Left cardiac atrium (tissue), 4 donors: ENCODE measurements at regions not wholly inside any gene's neighbourhood (a gene's known extent, or its start where the extent isn't known, plus 50 kb on each side); places are given as distances from the start of the nearest gene placed in this dataset.
A peak's percentile ranks its signal among the peaks of the same experiment; 100 is the strongest.

ENCODE experiments used
- ATAC-seq, 2 donors: fragments of 200-7000 bp; cut with Tn5 transposase; one replicate each; pipeline ENCODE4 v1.9.1; 2020; ENCODE audit warnings: mild to moderate bottlenecking in 2 of 2, moderate library complexity in 2 of 2
- DNase-seq: peaks from one replicate; pipeline ENCODE4 v3.0.0-alpha.2; 2020
- intact Hi-C, 2 donors: fragments of 100-400 bp; cut with DNase I; formaldehyde crosslinking; loops; one replicate each; pipeline versions ENCODE4 v1.14.1 to v1.15.1; 2022 to 2023
- donor health status: DM: no; HTN: yes; CAD: no.
- donor health status: DM: no; HTN: yes; CAD: no; lungs with severe emphysema.
- donor health status: DM: yes; HTN: yes; CAD: no.
- donor health status: Dilated cardiomyopathy.

DNA sequence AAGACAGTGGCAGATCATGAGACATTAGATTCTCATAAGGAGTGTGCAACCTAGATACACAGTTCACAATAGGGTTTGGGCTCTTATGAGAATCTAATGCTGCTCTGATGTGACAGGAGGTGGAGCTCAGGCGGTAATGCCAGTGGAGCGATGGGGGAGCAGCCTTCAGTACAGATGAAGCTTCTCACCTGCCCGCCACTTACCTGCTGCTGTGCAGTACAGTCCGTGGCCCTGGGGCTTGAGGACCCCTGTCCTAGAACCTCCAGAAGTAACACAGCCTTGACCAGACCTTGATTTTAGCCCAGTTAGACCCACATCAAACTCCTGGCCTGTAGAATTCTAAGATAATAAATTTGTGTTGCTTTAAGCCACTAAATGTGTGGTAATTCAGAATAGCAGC is 215.1 kb upstream of the MIR17HG start:
- DNase-seq = no peak
- ATAC-seq = no peak
- intact Hi-C loops = loop anchor here (2.0 to 10.0 kb wide), 2 partner anchors 52 to 56 kb away; no protein-coding TSS in a partner anchor

DNA sequence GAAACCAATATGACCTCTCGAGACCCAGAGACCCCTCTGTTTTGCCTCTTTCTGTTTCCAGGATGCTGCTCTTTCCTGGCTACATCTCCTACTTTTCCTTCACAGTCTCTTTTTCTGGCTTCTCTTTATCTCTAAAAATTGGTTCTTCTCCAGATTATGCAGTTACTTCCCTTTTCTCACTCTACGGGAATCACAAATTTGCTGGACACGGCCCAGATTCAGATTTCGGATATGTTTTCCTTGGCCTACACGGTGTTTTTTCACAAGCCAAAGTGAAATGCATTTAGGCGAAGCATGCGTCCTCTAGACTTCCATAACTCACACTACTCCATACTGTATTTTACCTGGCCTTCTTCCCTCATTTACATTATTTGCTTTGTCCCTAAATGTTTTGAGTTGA is 214.7 kb upstream of the MIR17HG start:
- DNase-seq (no peak), ATAC-seq (peak; percentile 68 to 83)
- intact Hi-C loops = loop anchor here (2.0 to 10.0 kb wide), 2 partner anchors 52 to 56 kb away; no protein-coding TSS in a partner anchor

DNA sequence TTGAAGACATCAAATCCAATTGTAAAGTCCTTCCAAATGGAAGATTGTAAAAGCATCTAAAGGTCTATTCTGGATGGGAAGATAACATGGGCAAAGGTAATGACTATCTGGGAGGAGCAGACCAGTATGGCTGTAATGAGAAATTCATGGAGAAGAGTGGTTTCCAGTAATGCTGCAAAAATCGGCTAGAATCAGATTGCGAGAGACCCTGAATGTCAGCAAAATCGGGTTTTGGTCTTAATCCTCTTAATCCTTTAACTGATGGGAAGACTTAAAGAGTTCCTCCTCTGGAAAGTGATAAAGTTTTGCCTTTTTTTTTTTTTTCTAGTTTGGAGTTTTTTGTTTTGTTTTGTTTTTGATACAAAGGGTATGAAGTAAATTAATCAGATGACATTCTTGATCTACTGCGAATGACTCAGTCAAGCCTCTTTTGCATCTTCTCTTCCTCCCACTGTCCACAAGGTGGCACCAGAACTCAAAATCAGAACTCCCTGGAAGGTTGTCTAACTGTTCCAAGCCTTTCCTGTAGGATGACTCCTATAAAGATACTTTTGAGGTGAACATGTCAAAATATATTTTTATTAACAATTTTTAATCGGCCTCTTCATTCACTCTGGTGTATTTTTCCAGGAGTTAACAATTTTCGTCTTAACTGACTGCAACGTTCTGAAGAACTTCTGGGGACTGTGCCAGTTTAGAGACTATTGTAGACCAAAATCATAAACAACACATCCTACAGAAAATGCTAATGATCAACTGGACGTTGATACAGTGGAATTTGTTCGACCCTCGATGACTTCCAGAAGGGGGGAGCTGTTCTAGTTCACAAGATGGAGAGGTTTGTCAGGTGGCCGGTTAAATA is 213.3 kb upstream of the MIR17HG start:
- peak; percentile 74 to 93 for ATAC-seq
- intact Hi-C loops = loop anchor here (2.0 to 10.0 kb wide), 2 partner anchors 51 to 55 kb away; no protein-coding TSS in a partner anchor
- DNase-seq = no peak

DNA sequence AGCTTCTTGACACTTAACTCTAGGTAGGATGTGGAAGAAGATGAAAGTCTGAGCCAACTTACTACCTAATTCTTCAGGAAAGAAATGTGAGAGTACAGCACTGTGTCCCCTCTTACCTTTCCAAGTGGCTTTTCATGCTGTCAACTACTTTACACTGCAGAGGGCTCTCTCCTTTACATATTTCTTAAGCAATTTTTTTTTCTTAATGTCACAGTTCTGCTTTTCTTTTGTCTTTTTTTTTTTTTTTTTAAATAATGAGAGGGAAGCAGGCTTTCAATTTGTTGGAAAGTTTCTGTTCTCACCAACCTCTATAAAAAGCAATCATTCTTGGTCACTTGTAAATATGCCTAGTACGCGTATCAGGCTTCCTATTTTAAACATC is 212.7 kb upstream of the MIR17HG start:
- DNase-seq = no peak
- intact Hi-C loops = loop anchor here in 1 of 2 donors (10.0 kb wide), 1 partner anchor 50 kb away; no protein-coding TSS in a partner anchor
- ATAC-seq = no peak

DNA sequence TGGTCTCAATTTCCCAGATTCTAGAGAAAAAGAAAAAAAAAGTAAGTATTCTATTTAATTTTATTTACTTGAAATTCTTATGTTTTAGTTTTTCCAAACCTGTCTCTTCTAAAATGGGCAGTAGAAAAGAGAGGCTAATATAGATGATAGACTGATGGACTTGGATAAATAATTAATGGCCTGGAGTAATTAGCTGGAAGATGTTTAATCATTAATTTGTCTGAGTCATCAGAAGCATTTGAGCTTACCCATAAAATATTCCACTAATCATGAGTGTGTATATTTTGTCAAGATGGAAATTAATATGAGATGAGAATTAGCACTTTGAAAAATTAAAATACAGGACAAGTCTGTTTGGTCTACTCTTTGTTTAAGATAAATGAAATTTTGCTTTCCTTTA is 212.1 kb upstream of the MIR17HG start:
- ATAC-seq (no peak), DNase-seq (no peak)
- intact Hi-C loops = loop anchor here in 1 of 2 donors (10.0 kb wide), 1 partner anchor 49 kb away; no protein-coding TSS in a partner anchor

DNA sequence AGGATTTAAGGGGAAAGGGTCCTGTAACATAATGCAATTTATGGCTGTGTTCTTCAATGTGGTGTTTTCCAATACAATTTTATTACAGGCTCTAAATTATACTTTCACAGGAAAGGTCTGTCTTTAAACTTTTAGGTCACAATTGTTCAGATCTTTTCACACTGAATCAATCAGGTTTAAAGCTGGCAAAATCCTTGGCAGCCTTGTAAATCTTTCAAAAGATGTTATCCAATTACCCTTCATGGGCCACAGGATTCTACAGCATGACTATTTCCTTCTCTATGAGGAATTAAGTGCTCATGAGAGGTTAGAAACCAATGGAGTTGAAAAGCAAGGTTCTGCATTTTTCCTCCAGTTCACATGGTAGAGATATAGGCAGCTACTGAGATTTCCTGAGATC is 211.5 kb upstream of the MIR17HG start:
- no peak for DNase-seq
- ATAC-seq = no peak
- intact Hi-C loops = loop anchor here in 1 of 2 donors (10.0 kb wide), 1 partner anchor 49 kb away; no protein-coding TSS in a partner anchor

DNA sequence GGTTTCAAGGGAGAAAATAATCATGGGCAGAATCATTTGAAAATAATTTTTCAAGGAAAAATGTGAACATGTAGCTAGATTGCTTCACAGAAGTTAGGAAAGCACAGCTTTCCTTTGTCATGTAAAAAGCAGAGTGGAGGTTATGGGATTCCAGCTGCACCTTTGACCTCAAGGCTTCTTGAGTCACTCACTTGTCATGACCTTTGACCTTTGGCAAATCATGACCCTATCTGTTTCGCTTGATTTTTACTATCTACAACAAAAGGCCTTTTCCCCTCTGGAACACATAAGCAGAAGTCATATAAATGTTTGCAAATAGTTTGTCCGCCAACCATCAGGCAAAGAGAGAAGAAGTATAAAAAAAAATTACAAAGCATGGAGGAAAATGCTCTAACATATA is 210.7 kb upstream of the MIR17HG start:
- no peak for DNase-seq
- no peak for ATAC-seq
- intact Hi-C loops = loop anchor here in 1 of 2 donors (10.0 kb wide), 1 partner anchor 48 kb away; no protein-coding TSS in a partner anchor

DNA sequence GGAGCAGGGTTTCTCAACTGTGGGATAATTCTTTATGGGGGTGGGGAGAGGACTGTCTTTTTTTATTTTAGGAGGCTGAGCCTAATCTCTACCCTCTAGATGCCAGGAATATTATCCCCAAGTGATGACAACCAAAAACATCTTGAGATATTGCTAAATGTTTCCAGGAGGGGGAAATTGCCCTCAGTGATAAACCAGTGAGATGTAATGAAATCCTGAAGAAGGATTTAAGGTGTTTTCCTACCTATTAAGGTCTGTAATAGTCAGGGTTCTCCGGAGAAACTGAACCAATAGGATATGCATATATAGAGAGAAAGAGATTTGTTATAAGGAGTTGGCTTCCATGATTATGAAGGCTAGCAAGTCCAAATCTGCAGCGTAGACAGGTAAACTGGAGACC is 208.3 kb upstream of the MIR17HG start:
- no peak for ATAC-seq
- intact Hi-C loops = loop anchor here in 1 of 2 donors (10.0 kb wide), 1 partner anchor 46 kb away; no protein-coding TSS in a partner anchor

DNA sequence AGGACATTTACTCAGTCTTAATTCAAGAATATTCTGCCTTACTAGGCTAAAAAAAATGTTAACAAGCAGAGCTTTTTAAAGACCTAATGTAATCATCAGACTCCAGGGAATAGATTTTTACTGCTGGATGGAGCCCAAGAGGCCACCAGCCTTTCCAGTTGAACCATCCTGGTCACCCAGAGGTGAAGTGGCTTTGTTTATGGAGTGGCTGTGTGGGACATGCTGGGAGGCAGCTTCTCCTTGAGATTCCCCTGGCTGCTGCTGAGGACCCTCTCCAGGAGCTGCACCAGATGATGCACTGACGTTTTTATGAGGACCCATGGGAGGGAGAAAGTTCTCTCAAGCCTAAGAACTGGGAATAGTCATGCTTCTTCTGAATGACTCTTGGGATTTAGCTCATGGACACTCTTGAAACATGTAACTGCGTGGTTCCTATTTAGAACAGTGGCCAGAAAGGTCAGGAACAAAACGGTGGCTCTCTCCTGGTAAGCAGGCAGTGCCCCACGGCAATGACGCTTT is 205.9 kb upstream of the MIR17HG start:
- intact Hi-C loops = no loop called here
- ATAC-seq (peak in 1 of 2 donors; percentile 12), DNase-seq (no peak)

More for the DNA sequence above, 208.3 kb upstream of the MIR17HG start:
- no peak for DNase-seq

DNA sequence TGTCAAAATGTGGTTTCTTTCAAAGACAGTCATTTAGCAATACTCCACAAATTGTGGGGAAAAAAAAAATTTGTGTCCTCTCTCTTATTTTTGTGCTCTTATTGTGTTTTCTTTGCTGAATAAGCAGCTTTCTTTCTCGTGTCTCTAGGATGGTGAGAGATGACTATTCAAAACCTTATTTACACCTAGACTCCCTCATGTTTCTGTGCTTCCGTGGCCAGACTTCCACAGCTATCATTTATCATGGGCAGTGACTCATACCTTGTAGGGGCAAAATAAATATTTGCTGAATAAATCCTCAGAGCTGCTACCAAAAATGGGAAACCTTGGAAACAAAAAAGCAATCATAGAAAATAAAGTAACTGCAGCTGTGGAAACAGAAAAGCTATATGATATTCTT is 204.9 kb upstream of the MIR17HG start:
- ATAC-seq = peak; percentile 24 to 92
- DNase-seq = no peak
- intact Hi-C loops = no loop called here

DNA sequence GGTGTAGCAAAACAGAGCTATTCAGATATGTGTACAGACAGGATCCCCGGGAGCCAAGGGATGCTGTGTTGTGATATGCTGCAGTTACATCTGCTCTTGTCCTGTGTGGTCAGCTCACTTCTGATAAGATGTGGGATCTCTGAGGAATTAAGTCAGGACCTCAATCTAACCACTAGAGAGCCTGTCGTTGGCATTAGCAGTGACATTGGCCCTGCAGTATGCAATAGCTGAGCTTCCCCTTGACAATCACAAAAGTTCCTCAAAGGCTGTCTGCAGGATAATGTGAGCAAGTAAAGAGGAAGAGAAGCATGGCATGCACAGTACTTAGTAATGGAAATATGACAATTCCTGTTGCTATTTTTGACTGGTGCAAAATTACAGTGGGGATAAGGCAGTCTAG is 203.4 kb upstream of the MIR17HG start:
- DNase-seq (no peak), ATAC-seq (peak; percentile 59 to 81)
- intact Hi-C loops = no loop called here

DNA sequence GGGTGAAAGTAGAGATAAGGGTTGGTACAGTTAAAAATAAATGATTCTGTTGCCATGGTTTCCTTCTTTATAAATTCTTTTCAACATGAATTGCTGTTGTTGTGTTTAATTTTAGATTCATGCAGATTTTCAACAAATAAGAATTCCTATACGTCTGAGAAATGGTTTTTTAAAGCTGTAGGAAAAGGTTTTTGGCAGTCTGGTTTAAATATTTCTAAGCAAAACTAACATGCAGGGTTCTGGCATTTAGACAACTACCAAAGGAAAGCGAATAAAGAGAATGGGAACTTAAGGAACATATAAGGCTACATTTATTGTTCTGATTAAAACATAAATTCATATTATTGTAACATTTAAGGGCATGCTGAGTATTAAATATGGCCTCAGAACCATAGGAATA is 203.0 kb upstream of the MIR17HG start:
- intact Hi-C loops = no loop called here
- ATAC-seq (no peak), DNase-seq (no peak)

DNA sequence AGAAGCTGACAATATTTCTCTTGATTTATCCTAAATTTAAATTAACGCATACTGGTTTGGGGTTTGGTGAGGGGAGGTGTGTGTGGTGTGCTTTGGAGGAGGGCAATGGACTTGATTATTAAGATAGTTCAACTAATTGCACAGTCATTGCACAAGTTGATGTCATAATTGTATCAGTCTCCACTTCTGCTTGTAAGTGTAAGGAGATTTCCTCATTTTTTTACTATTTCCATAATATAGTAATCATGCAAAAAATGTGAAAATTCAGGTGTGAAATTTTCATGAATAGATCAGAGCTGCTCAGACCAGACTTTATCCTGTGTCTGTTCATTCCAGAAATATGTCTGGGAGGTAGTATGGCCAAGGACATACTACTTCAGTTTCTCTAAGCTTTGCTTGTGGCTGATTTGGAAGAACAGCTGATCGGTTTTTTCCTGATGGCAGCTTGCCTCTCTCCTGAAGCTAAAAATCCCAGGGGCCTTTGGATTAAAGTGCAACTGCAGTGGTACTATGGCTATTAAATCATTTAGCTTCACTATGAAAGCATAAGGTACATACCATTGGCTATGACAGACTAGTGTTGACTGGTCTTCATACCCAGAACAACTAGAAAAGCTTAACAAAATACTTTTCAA is 201.8 kb upstream of the MIR17HG start:
- no peak for ATAC-seq
- no peak for DNase-seq
- intact Hi-C loops = no loop called here

DNA sequence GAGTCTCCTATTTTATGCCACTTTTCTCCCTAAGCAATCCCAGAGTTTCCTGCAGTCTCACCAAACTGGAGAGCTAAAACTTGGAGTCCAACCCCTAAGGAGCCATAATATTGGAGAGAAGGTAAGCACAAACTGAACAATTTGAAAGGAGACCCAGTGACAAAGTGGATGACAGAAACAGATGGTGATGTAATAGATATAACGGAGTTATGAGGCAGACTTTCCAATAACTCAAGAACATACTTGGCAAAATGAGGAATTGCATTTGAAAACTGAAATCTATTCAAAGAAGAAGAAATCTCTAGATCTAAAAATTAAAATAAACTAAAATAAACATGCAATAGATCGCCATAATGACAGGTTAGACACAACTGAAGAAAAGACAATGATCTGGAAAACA is 200.9 kb upstream of the MIR17HG start:
- intact Hi-C loops = no loop called here
- DNase-seq = no peak
- no peak for ATAC-seq

DNA sequence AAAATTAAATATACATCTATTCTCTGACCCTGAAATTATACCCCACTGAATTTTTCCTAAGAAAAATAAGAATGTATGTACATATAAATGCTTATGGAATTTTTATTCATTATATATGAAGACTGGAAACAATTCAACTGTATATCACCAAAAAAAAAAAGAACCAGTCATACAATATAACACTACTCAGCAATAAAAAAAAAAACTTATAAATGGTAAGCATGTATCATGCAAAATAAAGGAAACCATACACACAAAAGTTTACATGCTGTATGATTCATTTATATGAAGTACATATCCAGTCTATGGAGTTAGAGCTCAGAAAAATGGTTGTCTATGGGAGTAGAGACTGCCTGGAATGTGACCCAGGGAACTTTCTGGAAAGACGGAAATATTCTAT is 199.4 kb upstream of the MIR17HG start:
- ATAC-seq = no peak
- intact Hi-C loops = no loop called here
- DNase-seq = no peak

DNA sequence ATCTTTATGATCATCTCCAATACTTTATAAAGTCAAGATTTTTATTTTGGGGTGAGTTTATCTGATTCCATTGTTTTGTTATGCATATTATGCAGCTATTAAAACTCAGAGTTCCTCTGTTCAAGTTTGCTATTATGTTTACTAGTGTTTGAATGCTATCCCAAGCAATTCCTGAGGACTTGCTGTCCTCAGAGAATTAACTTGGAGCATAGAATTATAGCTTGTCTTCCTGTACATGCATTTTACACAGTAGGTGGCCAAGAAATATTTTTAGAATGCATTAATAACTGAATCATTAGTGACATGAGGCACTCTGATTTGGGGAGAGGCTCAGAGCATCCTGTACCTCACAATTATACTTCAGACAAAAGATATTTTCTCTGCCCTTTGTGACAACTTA is 195.6 kb upstream of the MIR17HG start:
- DNase-seq (no peak), ATAC-seq (no peak)
- intact Hi-C loops = no loop called here

DNA sequence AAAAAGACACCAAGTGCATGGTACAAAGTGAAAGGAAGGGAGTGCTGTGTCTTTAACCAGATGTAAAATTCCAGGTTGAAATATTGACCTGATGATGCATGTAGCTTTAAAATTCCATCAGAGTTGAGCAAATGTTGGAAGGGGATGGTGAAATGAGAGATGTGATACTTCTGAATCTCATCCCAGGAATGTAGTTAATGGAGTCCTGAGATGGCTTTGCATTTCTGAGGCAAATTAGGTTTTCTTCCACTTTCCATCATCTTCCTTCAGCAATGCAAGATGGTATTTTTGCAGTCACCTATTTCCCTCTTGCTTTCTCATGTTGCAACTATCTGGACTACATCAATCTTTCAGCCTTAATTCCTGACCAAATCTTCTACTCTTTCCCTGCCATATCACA is 194.1 kb upstream of the MIR17HG start:
- intact Hi-C loops = no loop called here
- ATAC-seq (no peak), DNase-seq (no peak)

DNA sequence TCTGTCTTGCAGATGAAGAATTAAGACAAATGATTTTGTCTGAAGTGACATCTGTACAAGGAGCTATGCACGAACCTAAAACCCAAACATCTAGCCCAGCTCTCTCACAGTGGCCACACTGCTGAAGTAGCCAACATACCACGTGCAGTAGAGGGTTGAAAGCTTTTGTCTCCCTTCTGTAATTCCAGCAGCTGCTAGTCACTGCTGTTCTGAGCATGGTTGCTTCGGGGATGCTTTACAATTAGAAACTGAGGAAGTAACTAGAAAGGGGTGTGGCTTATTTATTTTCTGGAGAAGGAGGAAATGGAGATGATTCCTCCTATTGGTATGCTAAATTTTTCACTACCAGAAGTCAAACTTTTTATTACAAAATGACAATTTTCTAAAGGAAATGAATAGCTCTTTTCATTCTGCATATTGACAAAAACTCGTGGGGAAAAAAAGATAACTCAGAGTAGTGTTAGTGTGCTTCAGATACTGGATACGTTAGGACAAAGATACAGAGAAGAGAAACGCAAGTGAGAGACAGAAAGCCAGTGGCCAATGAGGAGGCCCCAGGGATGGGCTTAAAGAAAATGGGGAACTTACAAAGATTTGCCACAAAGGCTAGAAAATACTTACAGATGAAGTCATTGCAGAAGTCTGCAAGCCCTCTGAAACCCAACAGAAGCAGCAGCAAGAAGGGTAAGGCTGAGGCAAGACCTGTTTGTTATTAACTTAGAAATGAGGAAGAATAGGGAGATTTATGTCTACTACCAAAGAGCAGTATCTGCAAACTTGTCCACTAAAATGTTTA is 192.7 kb upstream of the MIR17HG start:
- peak; percentile 44 to 82 for ATAC-seq
- intact Hi-C loops = no loop called here
- DNase-seq = no peak

DNA sequence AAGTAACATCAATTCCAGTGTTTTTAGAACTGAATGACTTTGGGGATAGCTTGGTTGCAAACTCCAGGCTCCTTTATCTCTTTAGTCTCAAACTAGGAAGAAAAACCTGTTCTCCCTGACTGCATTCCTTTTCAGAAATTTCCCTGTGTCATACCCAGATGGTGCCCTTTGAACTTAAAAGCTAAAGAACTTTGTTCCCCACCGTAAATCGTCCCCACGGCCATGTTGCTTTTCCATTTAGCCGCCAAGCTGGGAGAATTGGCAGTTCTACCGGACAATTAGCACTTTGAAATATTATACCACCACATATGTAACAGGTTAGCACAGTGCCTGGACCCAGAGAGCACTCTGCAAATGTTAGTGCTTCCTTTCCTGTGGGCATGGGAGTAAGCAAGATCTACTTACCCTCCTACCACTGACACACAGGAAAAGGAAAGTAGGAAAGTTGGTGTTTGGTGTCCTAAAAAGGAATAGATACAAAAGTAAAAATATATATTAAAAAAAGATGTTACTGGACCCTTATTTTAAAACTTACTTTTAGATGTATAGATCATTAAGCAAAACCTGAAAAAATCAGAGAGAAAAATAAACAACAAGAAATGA is 191.9 kb upstream of the MIR17HG start:
- no peak for DNase-seq
- intact Hi-C loops = no loop called here
- ATAC-seq = no peak
